ENCODE measurements at regions not wholly inside any gene's neighbourhood (a gene's known extent, or its start where the extent isn't known, plus 50 kb on each side); places are given as distances from the start of the nearest gene placed in this dataset.

- no peak for TF ChIP-seq CTCF (IDR thresholded peaks at IDR 0.05; ENCODE audit: borderline replicate concordance, extremely low read depth, low read length, poor library complexity, severe bottlenecking)
- TF ChIP-seq EZH2 (IDR thresholded peaks at IDR 0.05; ENCODE audit: borderline replicate concordance, low read depth, low read length, severe bottlenecking), result no peak
Measured at GRCh38 chr13:103614761-103615160, 548.5 kb upstream of the SLC10A2 start.
